Activated naive CD8-positive, alpha-beta T cell treated with anti-CD3 and anti-CD28 coated beads, Interleukin-2, amount 50 U/mL, for 24 hours (primary cell): ENCODE measurements at regions not wholly inside any gene's neighbourhood (a gene's known extent, or its start where the extent isn't known, plus 50 kb on each side); places are given as distances from the start of the nearest gene placed in this dataset.

Source experiments
- ATAC-seq: fragments of 150-1000 bp; cut with Tn5 transposase; one replicate; pipeline ENCODE4 v1.10.0; 2021
- DNase-seq: peaks from one replicate; pipeline ENCODE4 v3.0.0; 2021
- H3K27ac Mint-ChIP-seq: one replicate; pipeline ENCODE4 v1.8.0; 2021; ENCODE audit warnings: mild to moderate bottlenecking, mixed read lengths
- H3K27me3 Mint-ChIP-seq: one replicate; pipeline ENCODE4 v1.8.0; 2021; ENCODE audit warnings: mixed read lengths
- H3K36me3 Mint-ChIP-seq: one replicate; pipeline ENCODE4 v1.8.0; 2021; ENCODE audit warnings: low read depth, mixed read lengths
- H3K4me1 Mint-ChIP-seq: one replicate; pipeline ENCODE4 v1.8.0; 2021; ENCODE audit warnings: mixed read lengths
- H3K4me3 Mint-ChIP-seq: one replicate; pipeline ENCODE4 v1.8.0; 2021; ENCODE audit warnings: mild to moderate bottlenecking, moderate library complexity, mixed read lengths
- H3K9me3 Mint-ChIP-seq: one replicate; pipeline ENCODE4 v1.8.0; 2021; ENCODE audit warnings: mixed read lengths

- ATAC-seq (no peak), DNase-seq (no peak)
- no peak overlapping the region for H3K27ac Mint-ChIP-seq
These were observed 90.6 kb upstream of the GADL1 start for GRCh38 chr3:30984855-30985749.

GRCh38 chr3:30986551-30986950 is 92.1 kb upstream of the GADL1 start:
- ATAC-seq (no peak), DNase-seq (no peak)
- Mint-ChIP-seq H3K27me3 (peaks cover 3% of the 10 kb centered on the region), H3K27ac (no peak overlapping the region), H3K9me3 (no peaks in the 10 kb centered on the region), H3K4me3 (no peak overlapping the region), H3K36me3 (no peaks in the 10 kb centered on the region), H3K4me1 (no peaks in the 10 kb centered on the region)

More at GRCh38 chr3:30984855-30985749, 90.6 kb upstream of the GADL1 start:
- Mint-ChIP-seq H3K4me3 (no peak overlapping the region), H3K4me1 (no peaks in the 10 kb centered on the region), H3K27me3 (peaks cover 3% of the 10 kb centered on the region), H3K9me3 (no peaks in the 10 kb centered on the region), H3K36me3 (no peaks in the 10 kb centered on the region)

- no peak overlapping the region for H3K4me3 Mint-ChIP-seq
- no peak overlapping the region for H3K27ac Mint-ChIP-seq
- H3K27me3 Mint-ChIP-seq, result peaks cover 3% of the 10 kb centered on the region
- no peaks in the 10 kb centered on the region for H3K9me3 Mint-ChIP-seq
- no peak for DNase-seq
- no peaks in the 10 kb centered on the region for H3K36me3 Mint-ChIP-seq
- H3K4me1 Mint-ChIP-seq, result no peaks in the 10 kb centered on the region
- ATAC-seq, result no peak
These were observed 94.3 kb upstream of the GADL1 start for GRCh38 chr3:30988769-30989168.

- Mint-ChIP-seq H3K4me3 (no peak overlapping the region), H3K4me1 (no peaks in the 10 kb centered on the region), H3K9me3 (peaks cover 2% of the 10 kb centered on the region), H3K27me3 (peaks cover 3% of the 10 kb centered on the region), H3K27ac (no peak overlapping the region), H3K36me3 (no peaks in the 10 kb centered on the region)
- DNase-seq (no peak), ATAC-seq (no peak)
These were observed 95.0 kb upstream of the GADL1 start for GRCh38 chr3:30989276-30990030.

- ATAC-seq (no peak), DNase-seq (no peak)
- H3K27ac Mint-ChIP-seq, result no peak overlapping the region
- H3K4me1 Mint-ChIP-seq, result no peaks in the 10 kb centered on the region
- no peaks in the 10 kb centered on the region for H3K36me3 Mint-ChIP-seq
- peaks cover 4% of the 10 kb centered on the region for H3K9me3 Mint-ChIP-seq
- H3K4me3 Mint-ChIP-seq, result no peak overlapping the region
- no peaks in the 10 kb centered on the region for H3K27me3 Mint-ChIP-seq
These were observed 102.0 kb upstream of the GADL1 start for GRCh38 chr3:30996467-30996866.

GRCh38 chr3:31002730-31003129 is 108.3 kb upstream of the GADL1 start:
- Mint-ChIP-seq H3K27ac (no peak overlapping the region), H3K4me1 (no peaks in the 10 kb centered on the region), H3K9me3 (no peaks in the 10 kb centered on the region), H3K4me3 (no peak overlapping the region), H3K27me3 (no peaks in the 10 kb centered on the region), H3K36me3 (no peaks in the 10 kb centered on the region)
- no peak for ATAC-seq
- no peak for DNase-seq

GRCh38 chr3:31004025-31004678 is 109.7 kb upstream of the GADL1 start:
- DNase-seq, result no peak

GRCh38 chr3:31008994-31009393 is 114.5 kb upstream of the GADL1 start:
- no peak overlapping the region for H3K4me3 Mint-ChIP-seq
- H3K4me1 Mint-ChIP-seq, result no peaks in the 10 kb centered on the region
- no peak for ATAC-seq
- H3K27me3 Mint-ChIP-seq, result no peaks in the 10 kb centered on the region
- DNase-seq, result no peak
- no peak overlapping the region for H3K27ac Mint-ChIP-seq
- H3K9me3 Mint-ChIP-seq, result no peaks in the 10 kb centered on the region
- no peaks in the 10 kb centered on the region for H3K36me3 Mint-ChIP-seq

More at GRCh38 chr3:31004025-31004678, 109.7 kb upstream of the GADL1 start:
- Mint-ChIP-seq H3K27ac (no peak overlapping the region), H3K4me1 (no peaks in the 10 kb centered on the region), H3K27me3 (no peaks in the 10 kb centered on the region), H3K4me3 (no peak overlapping the region), H3K9me3 (no peaks in the 10 kb centered on the region), H3K36me3 (no peaks in the 10 kb centered on the region)
- no peak for ATAC-seq

GRCh38 chr3:31009881-31010280 is 115.4 kb upstream of the GADL1 start:
- H3K4me1 Mint-ChIP-seq, result no peaks in the 10 kb centered on the region
- H3K9me3 Mint-ChIP-seq, result no peaks in the 10 kb centered on the region
- no peak for DNase-seq
- ATAC-seq, result no peak
- H3K4me3 Mint-ChIP-seq, result no peak overlapping the region
- H3K27ac Mint-ChIP-seq, result no peak overlapping the region
- H3K27me3 Mint-ChIP-seq, result no peaks in the 10 kb centered on the region
- no peaks in the 10 kb centered on the region for H3K36me3 Mint-ChIP-seq

- DNase-seq (no peak), ATAC-seq (no peak)
- H3K36me3 Mint-ChIP-seq, result no peaks in the 10 kb centered on the region
- no peak overlapping the region for H3K27ac Mint-ChIP-seq
- H3K4me3 Mint-ChIP-seq, result no peak overlapping the region
- H3K27me3 Mint-ChIP-seq, result no peaks in the 10 kb centered on the region
- H3K4me1 Mint-ChIP-seq, result no peaks in the 10 kb centered on the region
- H3K9me3 Mint-ChIP-seq, result no peaks in the 10 kb centered on the region
These were observed 116.0 kb upstream of the GADL1 start for GRCh38 chr3:31010491-31010890.

GRCh38 chr3:31011380-31011779 is 116.9 kb upstream of the GADL1 start:
- no peaks in the 10 kb centered on the region for H3K4me1 Mint-ChIP-seq
- no peaks in the 10 kb centered on the region for H3K27me3 Mint-ChIP-seq
- no peak overlapping the region for H3K27ac Mint-ChIP-seq
- no peak for DNase-seq
- no peaks in the 10 kb centered on the region for H3K36me3 Mint-ChIP-seq
- no peak overlapping the region for H3K4me3 Mint-ChIP-seq
- ATAC-seq, result no peak
- H3K9me3 Mint-ChIP-seq, result no peaks in the 10 kb centered on the region

- no peaks in the 10 kb centered on the region for H3K36me3 Mint-ChIP-seq
- H3K4me3 Mint-ChIP-seq, result no peak overlapping the region
- ATAC-seq, result no peak
- no peaks in the 10 kb centered on the region for H3K9me3 Mint-ChIP-seq
- no peaks in the 10 kb centered on the region for H3K4me1 Mint-ChIP-seq
- no peak for DNase-seq
- no peak overlapping the region for H3K27ac Mint-ChIP-seq
- no peaks in the 10 kb centered on the region for H3K27me3 Mint-ChIP-seq
These were observed 118.6 kb upstream of the GADL1 start for GRCh38 chr3:31013090-31013489.

- DNase-seq (no peak), ATAC-seq (no peak)
- Mint-ChIP-seq H3K27ac (no peak overlapping the region), H3K27me3 (no peaks in the 10 kb centered on the region), H3K36me3 (no peaks in the 10 kb centered on the region), H3K4me1 (no peaks in the 10 kb centered on the region), H3K9me3 (no peaks in the 10 kb centered on the region), H3K4me3 (no peak overlapping the region)
These were observed 119.4 kb upstream of the GADL1 start for GRCh38 chr3:31013843-31014242.

GRCh38 chr3:31014317-31015040 is 120.0 kb upstream of the GADL1 start:
- Mint-ChIP-seq H3K4me3 (no peak overlapping the region), H3K4me1 (no peaks in the 10 kb centered on the region), H3K9me3 (no peaks in the 10 kb centered on the region), H3K36me3 (no peaks in the 10 kb centered on the region), H3K27me3 (no peaks in the 10 kb centered on the region), H3K27ac (no peak overlapping the region)
- DNase-seq (no peak), ATAC-seq (peak; percentile 40)
